ENCODE measurements at regions not wholly inside any gene's neighbourhood (a gene's known extent, or its start where the extent isn't known, plus 50 kb on each side); places are given as distances from the start of the nearest gene placed in this dataset.
"Not testable (repeated sequence)": the region's sequence is repeated elsewhere in the genome, so short reads cannot be mapped to it uniquely, and the experiment has no call there.

DNA sequence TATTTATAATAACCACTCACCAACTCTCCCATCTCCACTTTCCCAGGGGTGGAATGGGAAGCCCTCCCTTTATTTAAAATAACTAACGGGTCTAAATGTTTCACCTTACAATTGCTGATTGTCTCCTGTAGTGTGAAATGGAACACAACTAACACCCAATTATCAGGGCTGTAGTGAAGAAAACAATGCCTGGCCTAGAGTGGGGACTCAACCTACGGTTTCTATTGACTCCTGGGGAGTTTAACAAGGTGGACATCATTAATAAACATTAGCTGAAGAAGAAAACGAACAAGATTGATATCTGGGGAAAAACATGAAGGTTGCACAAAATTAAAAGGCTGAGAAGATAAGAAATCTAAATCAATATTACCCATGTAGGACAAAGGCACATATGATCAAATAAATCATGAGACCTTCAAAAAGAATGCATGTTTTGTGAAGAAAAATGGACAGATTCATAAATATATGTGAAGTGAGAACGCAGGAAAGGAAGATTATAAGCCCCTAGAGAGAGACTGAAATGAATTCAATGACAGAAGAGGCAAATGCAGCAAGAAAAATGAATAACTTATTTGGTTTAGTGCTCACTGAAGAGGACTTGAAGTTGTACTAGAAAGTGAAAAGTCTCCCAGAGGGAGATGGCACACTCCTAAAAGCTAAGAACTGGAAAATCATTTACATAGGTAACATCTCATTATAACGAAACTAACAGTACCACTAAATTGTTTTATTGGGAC is 593.0 kb upstream of the AADAT start:
- DNase-seq, result no peak

GRCh38 chr4:170682087-170682486 is 592.3 kb upstream of the AADAT start:
- not testable (repeated sequence) for DNase-seq

DNA sequence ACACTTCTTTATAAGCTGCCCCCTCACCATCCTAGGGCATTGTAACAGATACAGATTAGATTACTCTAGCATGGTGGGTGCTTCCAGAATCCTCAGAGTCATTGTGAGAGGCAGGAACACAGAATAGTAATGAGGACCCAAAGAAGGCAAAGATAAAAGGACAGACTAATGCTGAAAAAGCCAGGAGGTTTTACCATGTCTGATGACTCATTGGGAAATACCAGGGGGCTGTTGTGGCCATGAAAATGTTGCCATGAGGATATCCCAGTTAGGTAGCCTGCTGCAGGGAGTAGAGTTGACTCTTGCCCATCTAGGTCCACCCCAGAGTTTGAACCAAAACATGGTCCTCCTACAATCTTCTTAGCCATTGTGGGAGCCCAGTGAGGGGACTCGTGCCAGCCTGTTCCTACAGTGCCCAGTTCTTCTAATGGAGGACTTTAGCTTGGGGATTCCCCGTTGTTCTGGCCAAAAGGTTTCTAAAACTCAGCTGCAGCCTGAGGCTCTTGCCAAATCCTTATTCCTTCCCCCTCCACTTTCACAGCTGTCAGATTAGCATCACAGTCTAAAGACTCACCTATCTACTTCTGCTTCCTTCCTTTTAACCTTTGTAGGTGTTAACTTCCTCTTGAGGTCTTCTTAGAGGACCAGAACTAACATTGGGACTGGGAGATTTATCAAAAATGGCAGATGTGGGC is 586.0 kb upstream of the AADAT start:
- no peak for DNase-seq

- no peak for DNase-seq
Observed at GRCh38 chr4:170674176-170674575, 584.4 kb upstream of the AADAT start.

GRCh38 chr4:170672381-170672965 is 582.7 kb upstream of the AADAT start:
- no peak for DNase-seq

- DNase-seq, result no peak
Observed at GRCh38 chr4:170671171-170671570, 581.4 kb upstream of the AADAT start.

DNA sequence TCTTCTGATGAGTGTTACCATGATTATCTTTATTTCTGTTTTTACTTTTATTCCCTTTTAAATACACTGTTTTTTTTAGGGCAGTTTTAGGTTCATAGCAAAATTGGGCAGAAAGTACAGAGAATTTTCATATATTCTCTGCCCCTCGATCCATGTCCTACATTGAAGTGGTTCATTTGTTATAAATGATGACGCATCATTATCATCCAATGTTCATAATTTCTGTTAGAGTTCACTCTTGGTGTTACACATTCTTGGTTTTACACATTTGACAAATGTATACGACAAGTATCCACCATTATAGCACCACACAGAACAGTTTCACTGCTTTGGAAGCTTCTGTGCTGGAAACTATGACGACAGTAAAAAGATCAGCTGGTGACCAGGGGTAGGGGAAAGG is 578.1 kb upstream of the AADAT start:
- no peak for DNase-seq

DNA sequence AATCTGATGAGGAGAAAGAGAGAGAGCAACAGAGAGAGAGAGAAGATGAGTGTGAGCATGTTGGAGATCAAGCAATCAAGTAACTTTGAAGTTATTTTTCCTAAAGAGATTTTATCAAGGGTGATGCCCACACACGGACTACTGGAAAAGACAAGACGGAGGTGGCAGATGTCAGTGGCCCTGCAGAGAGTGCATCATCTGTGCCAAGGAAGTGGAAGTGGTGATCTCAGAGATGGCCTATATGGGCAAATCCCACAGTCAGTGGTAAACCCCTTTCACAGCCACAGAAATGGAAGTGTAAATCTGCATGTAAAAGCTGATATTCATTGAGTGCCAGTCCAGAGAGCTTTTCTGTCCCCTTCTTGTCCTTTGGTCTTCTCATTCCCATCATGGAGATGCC is 577.2 kb upstream of the AADAT start:
- DNase-seq, result no peak

- DNase-seq, result no peak
Observed at GRCh38 chr4:170662250-170662649, 572.5 kb upstream of the AADAT start.

GRCh38 chr4:170657761-170658160 is 568.0 kb upstream of the AADAT start:
- no peak for DNase-seq

DNA sequence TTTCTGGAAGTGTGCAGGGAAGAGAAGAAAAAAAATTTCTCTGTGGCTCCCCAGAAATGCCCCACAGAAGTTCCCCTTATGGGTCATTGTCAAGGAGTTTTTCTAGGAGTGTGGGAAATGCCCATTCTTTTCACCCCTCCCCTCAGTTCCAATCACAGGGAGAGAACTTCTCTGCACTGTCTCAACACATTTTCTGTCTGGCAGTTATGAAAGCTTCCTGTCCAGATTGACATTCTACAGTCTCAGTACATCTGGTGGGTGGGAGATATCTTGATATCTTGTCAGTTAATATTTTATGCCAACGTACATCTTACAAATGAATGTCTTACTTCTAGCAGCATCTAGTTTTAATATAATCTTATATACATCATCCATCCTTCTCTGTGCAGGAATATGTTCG is 566.8 kb upstream of the AADAT start:
- DNase-seq, result peak in 1 of 2 experiments; percentile 43

GRCh38 chr4:170652571-170652970 is 562.8 kb upstream of the AADAT start:
- DNase-seq, result no peak

DNA sequence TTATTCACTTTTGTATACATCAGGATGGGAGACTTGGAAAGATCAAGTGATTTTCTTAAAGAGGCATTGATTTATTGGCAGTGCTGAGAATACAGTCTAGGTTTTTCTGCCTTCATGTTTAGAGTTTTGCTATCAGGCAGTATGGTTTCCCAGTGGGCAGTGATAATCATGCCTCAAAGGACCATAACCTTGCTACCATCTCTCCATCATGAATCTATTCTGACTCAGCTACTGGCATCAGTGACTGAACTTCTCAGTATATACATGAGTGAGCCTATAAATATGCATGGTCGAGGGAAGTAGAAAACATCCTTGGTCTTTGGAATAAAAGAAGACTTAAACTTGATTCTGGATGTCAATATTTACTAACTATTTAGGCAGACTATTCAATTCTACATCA is 562.0 kb upstream of the AADAT start:
- no peak for DNase-seq

DNA sequence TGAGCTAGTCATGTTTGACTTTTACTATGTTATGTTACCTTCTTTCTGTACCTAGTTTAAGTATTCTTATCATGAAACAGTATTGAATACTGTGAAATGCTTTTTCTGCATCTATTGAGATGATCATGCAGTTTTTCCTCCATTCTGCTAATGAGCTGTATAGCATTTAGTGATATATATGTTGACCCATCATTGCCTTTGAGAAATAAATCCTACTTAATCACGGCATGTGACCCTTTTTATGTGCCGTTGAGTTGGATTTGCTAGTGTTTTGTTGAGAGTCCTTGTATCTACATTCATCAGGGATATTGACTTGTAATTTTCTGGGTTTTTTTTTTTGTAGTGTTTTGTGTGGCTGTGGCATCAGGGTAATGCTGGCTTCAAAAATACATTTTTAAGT is 537.7 kb upstream of the AADAT start:
- no peak for DNase-seq

DNA sequence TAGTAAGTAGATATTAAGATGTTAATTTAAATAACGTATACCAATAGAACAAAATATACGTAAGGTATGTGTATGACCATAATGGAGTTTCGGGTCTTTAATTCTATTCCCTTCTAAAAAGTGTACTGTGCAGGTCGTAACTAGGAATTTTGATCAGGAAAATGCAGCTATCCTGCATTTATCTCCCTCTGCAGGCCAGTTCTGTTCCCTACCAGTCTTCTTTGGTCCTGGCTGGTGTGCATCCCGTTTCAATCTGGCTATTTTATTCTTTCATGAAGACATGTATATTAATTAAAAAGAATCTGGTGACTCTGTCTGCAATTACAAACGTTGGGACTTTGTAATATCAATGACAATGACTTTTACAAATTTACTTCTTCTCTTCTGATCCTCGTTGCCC is 534.1 kb upstream of the AADAT start:
- no peak for DNase-seq

- DNase-seq, result no peak
Observed at GRCh38 chr4:170610434-170610833, 520.7 kb upstream of the AADAT start.

GRCh38 chr4:170599894-170600293 is 510.1 kb upstream of the AADAT start:
- no peak for DNase-seq

GRCh38 chr4:170591076-170591475 is 501.3 kb upstream of the AADAT start:
- no peak for DNase-seq

DNA sequence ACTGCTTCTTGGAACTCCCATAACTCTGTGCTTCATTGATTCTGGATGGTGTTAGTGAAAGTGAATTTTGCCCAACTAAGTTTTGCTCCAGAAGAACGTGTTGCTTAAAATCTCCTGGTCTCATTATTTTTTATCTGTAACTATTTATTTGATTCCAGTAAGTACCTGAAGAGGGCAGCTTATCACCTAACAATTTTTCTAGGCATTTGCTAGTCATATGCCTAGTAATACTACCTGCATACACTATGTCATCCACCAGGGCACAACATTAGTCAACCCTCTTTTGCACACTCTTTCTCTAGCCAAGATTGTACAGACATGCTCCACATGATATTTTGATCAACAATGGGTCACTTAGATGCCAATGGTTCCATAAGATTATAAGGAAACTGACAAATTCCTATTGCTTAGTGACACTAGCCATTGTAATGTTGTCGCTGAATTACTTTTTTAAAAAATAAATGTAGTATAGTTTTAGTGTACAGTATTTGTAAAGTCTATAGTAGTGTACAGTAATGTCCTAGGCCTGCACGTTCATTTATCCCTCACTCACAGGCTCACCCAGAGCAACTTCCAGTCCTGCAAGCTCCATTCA is 499.9 kb upstream of the AADAT start:
- DNase-seq, result peak; percentile 43 to 76

DNA sequence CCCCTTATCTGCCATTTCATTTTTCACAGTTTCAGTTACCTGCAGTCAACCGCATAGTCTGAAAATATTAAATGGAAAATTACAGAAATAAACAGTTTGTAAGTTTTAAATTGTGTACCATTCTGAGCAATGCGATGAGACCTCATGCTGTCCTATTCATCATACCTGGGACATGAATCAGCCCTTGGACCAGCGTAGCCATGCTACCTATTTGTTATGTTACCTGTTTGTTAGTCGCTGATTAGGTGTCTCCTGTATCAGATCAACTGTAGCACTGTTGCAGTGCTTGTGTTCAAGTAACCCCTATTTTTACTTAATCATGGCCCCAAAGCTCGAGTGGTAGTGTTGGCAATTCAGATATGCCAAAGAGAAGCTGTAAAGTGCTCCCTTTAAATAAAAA is 492.2 kb upstream of the AADAT start:
- DNase-seq, result no peak

- DNase-seq, result no peak
Observed at GRCh38 chr4:170581322-170581721, 491.6 kb upstream of the AADAT start.

DNA sequence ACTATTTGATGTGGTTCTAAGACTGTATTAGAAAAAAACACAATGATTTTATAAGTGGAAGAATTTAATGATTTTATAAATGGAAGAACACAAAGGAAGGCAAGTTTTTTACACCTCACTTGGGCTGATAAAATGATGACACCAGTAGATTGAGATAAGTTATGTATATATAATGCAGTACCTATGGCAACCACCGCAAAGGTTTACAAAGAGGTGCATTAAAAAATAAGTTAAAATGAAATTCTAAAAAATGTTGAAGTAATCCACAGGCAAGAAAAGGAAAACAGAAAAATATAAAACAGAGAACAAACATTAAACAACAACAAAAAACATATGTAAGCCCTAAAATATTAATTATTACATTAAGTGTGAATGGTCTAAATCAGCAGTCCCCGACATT is 490.9 kb upstream of the AADAT start:
- DNase-seq, result no peak

DNA sequence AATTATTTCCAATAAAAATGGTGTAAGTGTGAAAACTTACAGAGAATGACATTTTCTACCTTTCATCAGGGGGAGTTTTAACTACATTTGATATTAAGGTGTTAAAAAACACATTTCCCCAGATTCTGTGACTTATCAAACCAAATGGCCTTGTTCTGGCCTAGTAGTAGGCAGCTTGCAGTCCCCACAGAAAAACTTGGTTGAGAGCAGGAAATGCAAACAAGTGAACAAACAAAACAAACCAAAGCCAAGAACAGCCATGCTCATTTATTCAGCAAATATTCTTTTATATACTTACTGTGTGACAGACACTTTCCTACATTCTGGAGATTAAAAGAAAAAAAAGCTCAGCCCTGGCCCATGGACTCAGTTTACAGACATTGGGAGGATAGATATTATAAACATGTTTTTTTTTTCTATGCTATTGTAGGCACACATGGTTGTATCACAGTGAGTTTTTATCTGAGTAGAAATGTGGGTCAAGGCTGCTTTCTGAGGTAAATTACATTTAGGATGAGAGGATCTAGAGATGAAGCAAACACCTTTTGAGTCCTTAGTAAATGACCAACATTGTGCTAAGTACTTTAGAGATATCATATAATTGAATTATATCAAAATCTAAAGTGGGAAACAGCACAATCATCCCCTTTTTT is 449.2 kb upstream of the AADAT start:
- DNase-seq, result no peak

Measured in NCI-H526 (cell line).